B cell (primary cell): ENCODE measurements at regions not wholly inside any gene's neighbourhood (a gene's known extent, or its start where the extent isn't known, plus 50 kb on each side); places are given as distances from the start of the nearest gene placed in this dataset.

Experiments used
- ATAC-seq: fragments of 200-7000 bp; cut with Tn5 transposase; one replicate; pipeline ENCODE4 v1.10.0; 2021; ENCODE audit warnings: low read depth, mild to moderate bottlenecking, moderate number of reproducible peaks, moderate library complexity
- CTCF ChIA-PET: fragments of 350-600 bp; sonication (Branson Sonifier 250); formaldehyde crosslinking; loops from one replicate; lab custom pipeline; 2021; ENCODE audit warnings: antibody characterized with exemption, inconsistent platforms; lab: Charles Lee
- POLR2A ChIA-PET: fragments of 350-600 bp; sonication (Branson Sonifier 250); formaldehyde crosslinking; loops from one replicate; lab custom pipeline; 2021; ENCODE audit warnings: antibody characterized with exemption; lab: Charles Lee
- DNase-seq: peaks from one replicate; pipeline ENCODE4 v3.0.0; 2013
- H2AFZ ChIP-seq: 2 replicates; pipeline ENCODE4 v1.6.1; 2012; ENCODE audit warnings: mild to moderate bottlenecking, low read depth, low read length; ENCODE audit not compliant: insufficient read depth, poor library complexity, severe bottlenecking
- H3K27ac ChIP-seq, 2 donors: 1 replicate in 1 of 2; 2 replicates in 1 of 2; pipeline ENCODE4 v1.5.1; 2012 to 2013; ENCODE audit warnings: low read length in 2 of 2, mild to moderate bottlenecking in 2 of 2, moderate library complexity in 1 of 2
- H3K27me3 ChIP-seq, 4 experiments: fragments of 200-600 bp in 1 of 4; sonication (generic) in 1 of 4; replicated peaks in 1 of 4; 1 replicate in 2 of 4; 2 replicates in 2 of 4; pipeline versions ENCODE4 v1.6.1 to v1.7.0; 2013 to 2016; ENCODE audit warnings: low read length in 3 of 4, mild to moderate bottlenecking in 2 of 4, mixed read lengths in 1 of 4, moderate library complexity in 1 of 4; ENCODE audit not compliant: insufficient read depth in 4 of 4, control insufficient read depth in 3 of 4; ENCODE audit errors: control extremely low read depth in 1 of 4
- H3K36me3 ChIP-seq, 2 experiments: replicated peaks in 1 of 2; 1 replicate in 1 of 2; 2 replicates in 1 of 2; pipeline versions ENCODE4 v1.6.1 to v1.7.1; 2013; ENCODE audit warnings: low read length in 1 of 2; ENCODE audit not compliant: insufficient read depth in 2 of 2, control insufficient read depth in 1 of 2; ENCODE audit errors: control extremely low read depth in 1 of 2, extremely low read depth in 1 of 2
- H3K4me1 ChIP-seq, 2 donors: fragments of 200-600 bp in 1 of 2; sonication (generic) in 1 of 2; 1 replicate in 1 of 2; 2 replicates in 1 of 2; pipeline versions ENCODE4 v1.5.1 to v1.6.1; 2013 to 2017; ENCODE audit warnings: low read length in 2 of 2; ENCODE audit not compliant: control insufficient read depth in 2 of 2, insufficient read depth in 2 of 2
- H3K4me2 ChIP-seq: replicated peaks from 2 replicates; pipeline ENCODE3; 2012; ENCODE audit warnings: mild to moderate bottlenecking, low read depth, low read length; ENCODE audit not compliant: poor library complexity, severe bottlenecking
- H3K4me3 ChIP-seq, 5 experiments: fragments of 200-600 bp in 1 of 5; sonication (generic) in 1 of 5; 1 replicate in 3 of 5; 2 replicates in 2 of 5; pipeline versions ENCODE4 v1.5.1 to v1.7.0; 2011 to 2016; ENCODE audit warnings: low read length in 4 of 5, mild to moderate bottlenecking in 4 of 5, low read depth in 2 of 5, control low read depth in 1 of 5, moderate library complexity in 1 of 5; ENCODE audit not compliant: insufficient read depth in 1 of 5; ENCODE audit errors: control extremely low read depth in 1 of 5, extremely low read depth in 1 of 5
- H3K79me2 ChIP-seq: fragments of 200-600 bp; sonication (generic); one replicate; pipeline ENCODE4 v1.6.0; 2016; ENCODE audit warnings: low read length; ENCODE audit not compliant: control insufficient read depth, insufficient read depth
- H3K9ac ChIP-seq: fragments of 200-600 bp; sonication (generic); 2 replicates; pipeline ENCODE4 v1.6.1; 2017; ENCODE audit warnings: mild to moderate bottlenecking, low read length, moderate library complexity
- H3K9me3 ChIP-seq, 3 donors: one replicate each; pipeline versions ENCODE4 v1.6.1 to v1.7.1; 2013; ENCODE audit warnings: low read length in 2 of 3; ENCODE audit not compliant: control insufficient read depth in 2 of 3, insufficient read depth in 1 of 3; ENCODE audit errors: control extremely low read depth in 1 of 3
- H4K20me1 ChIP-seq: 2 replicates; pipeline ENCODE4 v1.6.0; 2012; ENCODE audit warnings: mild to moderate bottlenecking, low read length; ENCODE audit not compliant: insufficient read depth, control insufficient read depth, poor library complexity, severe bottlenecking
- H3K27ac Mint-ChIP-seq: one replicate; pipeline ENCODE4 v1.8.0; 2021; ENCODE audit warnings: mixed read lengths
- H3K27me3 Mint-ChIP-seq: one replicate; pipeline ENCODE4 v1.8.0; 2021; ENCODE audit warnings: mixed read lengths
- H3K4me1 Mint-ChIP-seq: one replicate; pipeline ENCODE4 v1.8.0; 2021; ENCODE audit warnings: mixed read lengths
- H3K4me3 Mint-ChIP-seq: one replicate; pipeline ENCODE4 v1.8.0; 2021; ENCODE audit warnings: mixed read lengths
- H3K9me3 Mint-ChIP-seq: one replicate; pipeline ENCODE4 v1.8.0; 2022; ENCODE audit warnings: mixed read lengths; ENCODE audit not compliant: insufficient read depth
- CTCF ChIP-seq: fragments of 200-600 bp; IDR thresholded peaks from one replicate; pipeline ENCODE4 v1.8.0; 2022; ENCODE audit warnings: antibody characterized with exemption, mild to moderate bottlenecking
- EZH2 ChIP-seq: IDR thresholded peaks from 2 replicates; pipeline ENCODE4 v1.6.1; 2012; ENCODE audit warnings: borderline replicate concordance, low read depth, mild to moderate bottlenecking, moderate library complexity, low read length; ENCODE audit not compliant: insufficient read depth, poor library complexity, severe bottlenecking
- WGBS: methylation state at CpG from one replicate; pipeline ENCODE4 v1.1.5; 2013; ENCODE audit warnings: missing lambda C conversion rate; ENCODE audit not compliant: insufficient coverage; 5-methylcytosine and 5-hydroxymethylcytosine counted together
- intact Hi-C: fragments of 100-400 bp; cut with micrococcal nuclease; formaldehyde crosslinking; loops from one replicate; pipeline ENCODE4 v1.10.0; 2022

- no peak overlapping the region for H3K9ac ChIP-seq
- no peaks in the 10 kb centered on the region for H3K79me2 ChIP-seq
- WGBS, result no CpG with 5 or more reads among the region's 1 CpG
- no peaks in the 10 kb centered on the region for H3K36me3 ChIP-seq
- H4K20me1 ChIP-seq, result no peaks in the 10 kb centered on the region
- no peak overlapping the region for H3K27ac ChIP-seq
- H3K9me3 ChIP-seq, result peaks cover 0 to 5% (median 3%) of the 10 kb centered on the region in 3 donors
- CTCF ChIA-PET, result no interaction called here
- H3K4me1 ChIP-seq, result no peaks in the 10 kb centered on the region
- no peaks in the 10 kb centered on the region for H3K27me3 ChIP-seq
- Mint-ChIP-seq H3K9me3 (peaks cover 6% of the 10 kb centered on the region), H3K4me3 (no peak overlapping the region), H3K27me3 (no peaks in the 10 kb centered on the region), H3K4me1 (no peaks in the 10 kb centered on the region), H3K27ac (no peak overlapping the region)
- no peak overlapping the region for H3K4me3 ChIP-seq
- H3K4me2 ChIP-seq, result no peak overlapping the region
- DNase-seq (no peak), ATAC-seq (no peak)
- POLR2A ChIA-PET, result no interaction called here
- H2AFZ ChIP-seq, result no peak overlapping the region
- no peak for TF ChIP-seq EZH2
- no peak for TF ChIP-seq CTCF
- intact Hi-C loops, result no loop called here
Measured at GRCh38 chr1:219316066-219316465, 142.4 kb downstream of the LYPLAL1 start.

GRCh38 chr1:219313961-219314360, 140.3 kb downstream of the LYPLAL1 start:
- no peaks in the 10 kb centered on the region for H3K4me1 ChIP-seq
- no peaks in the 10 kb centered on the region for H3K27me3 ChIP-seq
- no CpG with 5 or more reads among the region's 2 CpGs for WGBS
- no peak overlapping the region for H3K9ac ChIP-seq
- TF ChIP-seq EZH2 (no peak), CTCF (no peak)
- no peak overlapping the region for H3K4me2 ChIP-seq
- H3K4me3 ChIP-seq, result no peak overlapping the region
- no peak overlapping the region for H3K27ac ChIP-seq
- H2AFZ ChIP-seq, result no peak overlapping the region
- peaks cover 6% of the 10 kb centered on the region for H3K9me3 Mint-ChIP-seq
- no peaks in the 10 kb centered on the region for H3K79me2 ChIP-seq
- H3K27ac Mint-ChIP-seq, result no peak overlapping the region
- peaks cover 0 to 5% (median 4%) of the 10 kb centered on the region in 3 donors for H3K9me3 ChIP-seq
- no peak overlapping the region for H3K4me3 Mint-ChIP-seq
- ChIA-PET CTCF (no interaction called here), POLR2A (no interaction called here)
- H3K4me1 Mint-ChIP-seq, result no peaks in the 10 kb centered on the region
- no peaks in the 10 kb centered on the region for H3K27me3 Mint-ChIP-seq
- no peak for ATAC-seq
- H4K20me1 ChIP-seq, result no peaks in the 10 kb centered on the region
- H3K36me3 ChIP-seq, result no peaks in the 10 kb centered on the region
- intact Hi-C loops, result no loop called here
- no peak for DNase-seq
